ENCODE measurements at regions not wholly inside any gene's neighbourhood (a gene's known extent, or its start where the extent isn't known, plus 50 kb on each side); places are given as distances from the start of the nearest gene placed in this dataset.

GRCh38 chr21:27225940-27226339, 259.1 kb upstream of the ADAMTS5 start:
- TF ChIP-seq NCOA6 (IDR thresholded peaks at IDR 0.05) (no peak), MXI1 (IDR thresholded peaks at IDR 0.05; ENCODE audit: low read depth, low read length) (no peak), EP400 (IDR thresholded peaks at IDR 0.05) (no peak), ZNF23 (CRISPR knock-in tag; IDR thresholded peaks at IDR 0.05) (no peak), CBX8 (IDR thresholded peaks at IDR 0.05; ENCODE audit: borderline replicate concordance, extremely low read depth, low read depth, low read length, poor library complexity, severe bottlenecking) (no peak), NCOA2 (IDR thresholded peaks at IDR 0.05; ENCODE audit: partially characterized antibody in 2 of 2) (no peak)
- H3K9me3 ChIP-seq (replicated peaks; ENCODE audit: control insufficient read depth, insufficient read depth, low read depth, low read length) = no peaks in the 10 kb centered on the region
- no peak for FAIRE-seq
- ChIA-PET POLR2A (interaction anchor here (0.6 kb wide), 1 partner anchor 8 kb away, joined by 3 read pairs; no protein-coding TSS in a partner anchor), CTCF (ENCODE audit: low intra/inter-chr PET ratio) (no interaction called here)
- H3K27ac ChIP-seq (ENCODE audit: extremely low read depth, low read depth, low read length) = no peak overlapping the region
- H3K9me1 ChIP-seq (ENCODE audit: control insufficient read depth, insufficient read depth, low read length) = no peaks in the 10 kb centered on the region
- no TSS peak for BruUV-seq (replicated peaks)
- no peaks in the 10 kb centered on the region for H3K4me1 ChIP-seq (replicated peaks in 1 of 2; ENCODE audit: control insufficient read depth in 2 of 2, insufficient read depth in 2 of 2, low read length in 2 of 2)
- intact Hi-C loops (cut with micrococcal nuclease) (no loop called here), in situ Hi-C loops (cut with MboI) (no loop called here)
- no peaks in the 10 kb centered on the region for H3K36me3 ChIP-seq (ENCODE audit: control insufficient read depth, insufficient read depth, low read length)
- no peak overlapping the region for H2AFZ ChIP-seq (ENCODE audit: low read depth, low read length)
- ATAC-seq = no peak
- DNase-seq (ENCODE audit: extremely low read depth in 1 of 4, low spot score in 3 of 4) = no peak
- no peak overlapping the region for H3K4me3 ChIP-seq
- no peak overlapping the region for H3K9ac ChIP-seq (ENCODE audit: insufficient read depth in 1 of 2, low read depth in 2 of 2, low read length in 2 of 2)
- no peaks in the 10 kb centered on the region for H4K20me1 ChIP-seq (replicated peaks; ENCODE audit: control insufficient read depth, insufficient read depth, low read length)
- H3K27me3 ChIP-seq (ENCODE audit: control insufficient read depth in 2 of 2, insufficient read depth in 2 of 2, low read length in 2 of 2) = no peaks in the 10 kb centered on the region
- 0% methylated on average over 2 of the region's 2 CpGs for WGBS (ENCODE audit: insufficient coverage, low coverage, missing lambda C conversion rate)
- no peak overlapping the region for H3K4me2 ChIP-seq (ENCODE audit: insufficient read depth, low read length)
- H3K79me2 ChIP-seq (ENCODE audit: control insufficient read depth, insufficient read depth, low read length) = no peaks in the 10 kb centered on the region

GRCh38 chr21:27225151-27225550, 258.3 kb upstream of the ADAMTS5 start:
- Histone ChIP-seq H3K27ac (ENCODE audit: extremely low read depth, low read depth, low read length) (no peak overlapping the region), H3K4me1 (replicated peaks in 1 of 2; ENCODE audit: control insufficient read depth in 2 of 2, insufficient read depth in 2 of 2, low read length in 2 of 2) (no peaks in the 10 kb centered on the region), H3K4me3 (no peak overlapping the region), H3K79me2 (ENCODE audit: control insufficient read depth, insufficient read depth, low read length) (no peaks in the 10 kb centered on the region), H3K9ac (ENCODE audit: insufficient read depth in 1 of 2, low read depth in 2 of 2, low read length in 2 of 2) (no peak overlapping the region), H3K4me2 (ENCODE audit: insufficient read depth, low read length) (no peak overlapping the region), H3K27me3 (ENCODE audit: control insufficient read depth in 2 of 2, insufficient read depth in 2 of 2, low read length in 2 of 2) (no peaks in the 10 kb centered on the region), H3K9me3 (replicated peaks; ENCODE audit: control insufficient read depth, insufficient read depth, low read depth, low read length) (no peaks in the 10 kb centered on the region), H2AFZ (ENCODE audit: low read depth, low read length) (no peak overlapping the region), H4K20me1 (replicated peaks; ENCODE audit: control insufficient read depth, insufficient read depth, low read length) (no peaks in the 10 kb centered on the region), H3K9me1 (ENCODE audit: control insufficient read depth, insufficient read depth, low read length) (no peaks in the 10 kb centered on the region), H3K36me3 (ENCODE audit: control insufficient read depth, insufficient read depth, low read length) (no peaks in the 10 kb centered on the region)
- intact Hi-C loops (cut with micrococcal nuclease) (no loop called here), in situ Hi-C loops (cut with MboI) (no loop called here)
- CTCF ChIA-PET (ENCODE audit: low intra/inter-chr PET ratio) = no interaction called here
- BruUV-seq (replicated peaks) = no TSS peak
- DNase-seq (ENCODE audit: extremely low read depth in 1 of 4, low spot score in 3 of 4) (no peak), FAIRE-seq (no peak), ATAC-seq (no peak)
- POLR2A ChIA-PET = interaction anchor here (0.6 to 0.7 kb wide), 2 partner anchors 7 to 101 kb away, joined by 3 read pairs; no protein-coding TSS in a partner anchor
- TF ChIP-seq GMEB1 (CRISPR knock-in tag; IDR thresholded peaks at IDR 0.05) = no peak
- no peak for TF ChIP-seq CBX5 (IDR thresholded peaks at IDR 0.05; ENCODE audit: borderline replicate concordance, low read depth)
- no peak for TF ChIP-seq RHOXF2B (CRISPR knock-in tag; conservative IDR thresholded peaks at IDR 0.05)
- no peak for TF ChIP-seq OTX1 (CRISPR knock-in tag; IDR thresholded peaks at IDR 0.05)
- TF ChIP-seq RBBP5 (IDR thresholded peaks at IDR 0.05; ENCODE audit: borderline replicate concordance, insufficient read depth, low read length, poor library complexity, severe bottlenecking) = no peak
- no peak for TF ChIP-seq ZBTB49 (CRISPR knock-in tag; IDR thresholded peaks at IDR 0.05; ENCODE audit: borderline replicate concordance)
